Prostate gland (tissue), 2 donors: ENCODE measurements at regions not wholly inside any gene's neighbourhood (a gene's known extent, or its start where the extent isn't known, plus 50 kb on each side); places are given as distances from the start of the nearest gene placed in this dataset.
"Not testable (repeated sequence)": the region's sequence is repeated elsewhere in the genome, so short reads cannot be mapped to it uniquely, and the experiment has no call there.

Experiments used
- POLR2A ChIP-seq: fragments of 450-650 bp; IDR thresholded peaks from one replicate; pipeline ENCODE4 v1.6.1; 2016; ENCODE audit warnings: antibody characterized with exemption, mild to moderate bottlenecking
- TF ChIP-seq, protein P1 (sequence below), 4 experiments: fragments of 200-600 bp in 2 of 4; fragments of 450-650 bp in 2 of 4; sonication (generic) in 2 of 4; IDR thresholded peaks; 1 replicate in 3 of 4; 2 replicates in 1 of 4; pipeline ENCODE4 v1.5.1; 2016 to 2019; ENCODE audit warnings: antibody characterized with exemption in 4 of 4, mild to moderate bottlenecking in 2 of 4, moderate library complexity in 2 of 4

GRCh38 chr17:65301882-65302281 is 164.7 kb downstream of the RGS9 start:
- TF ChIP-seq, protein P1, sequence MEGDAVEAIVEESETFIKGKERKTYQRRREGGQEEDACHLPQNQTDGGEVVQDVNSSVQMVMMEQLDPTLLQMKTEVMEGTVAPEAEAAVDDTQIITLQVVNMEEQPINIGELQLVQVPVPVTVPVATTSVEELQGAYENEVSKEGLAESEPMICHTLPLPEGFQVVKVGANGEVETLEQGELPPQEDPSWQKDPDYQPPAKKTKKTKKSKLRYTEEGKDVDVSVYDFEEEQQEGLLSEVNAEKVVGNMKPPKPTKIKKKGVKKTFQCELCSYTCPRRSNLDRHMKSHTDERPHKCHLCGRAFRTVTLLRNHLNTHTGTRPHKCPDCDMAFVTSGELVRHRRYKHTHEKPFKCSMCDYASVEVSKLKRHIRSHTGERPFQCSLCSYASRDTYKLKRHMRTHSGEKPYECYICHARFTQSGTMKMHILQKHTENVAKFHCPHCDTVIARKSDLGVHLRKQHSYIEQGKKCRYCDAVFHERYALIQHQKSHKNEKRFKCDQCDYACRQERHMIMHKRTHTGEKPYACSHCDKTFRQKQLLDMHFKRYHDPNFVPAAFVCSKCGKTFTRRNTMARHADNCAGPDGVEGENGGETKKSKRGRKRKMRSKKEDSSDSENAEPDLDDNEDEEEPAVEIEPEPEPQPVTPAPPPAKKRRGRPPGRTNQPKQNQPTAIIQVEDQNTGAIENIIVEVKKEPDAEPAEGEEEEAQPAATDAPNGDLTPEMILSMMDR (IDR thresholded peaks at IDR 0.05), result not testable (repeated sequence)
- not testable (repeated sequence) for TF ChIP-seq POLR2A
